ENCODE measurements at regions not wholly inside any gene's neighbourhood (a gene's known extent, or its start where the extent isn't known, plus 50 kb on each side); places are given as distances from the start of the nearest gene placed in this dataset.

DNA sequence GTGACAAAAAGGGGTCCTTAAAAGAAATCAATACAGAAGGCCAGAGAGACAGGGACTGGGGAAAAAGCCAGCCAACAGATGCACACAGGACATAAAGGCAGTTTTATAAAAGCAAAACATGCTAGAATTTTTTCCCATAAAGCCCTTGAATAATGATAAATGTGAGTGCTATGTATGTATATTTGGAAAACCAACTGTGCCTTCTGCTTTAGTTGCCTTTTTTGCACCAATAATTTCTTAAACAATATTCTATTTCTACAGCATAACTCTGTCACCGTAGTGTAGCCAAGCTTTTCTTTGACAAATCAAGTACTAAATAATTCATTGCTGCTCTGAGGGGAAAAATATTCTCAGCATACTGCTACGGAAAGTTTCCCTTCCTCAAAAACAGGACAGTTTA is 730.6 kb upstream of the NRSN1 start:
- TF ChIP-seq GATA2 (IDR thresholded peaks at IDR 0.05; ENCODE audit: low read depth, low read length) (no peak), GATA3 (IDR thresholded peaks at IDR 0.05; ENCODE audit: low read depth, low read length) (no peak)

GRCh38 chr6:23396949-23397348 is 729.1 kb upstream of the NRSN1 start:
- TF ChIP-seq GATA3 (IDR thresholded peaks at IDR 0.05; ENCODE audit: low read depth, low read length) (no peak), GATA2 (IDR thresholded peaks at IDR 0.05; ENCODE audit: low read depth, low read length) (no peak)

DNA sequence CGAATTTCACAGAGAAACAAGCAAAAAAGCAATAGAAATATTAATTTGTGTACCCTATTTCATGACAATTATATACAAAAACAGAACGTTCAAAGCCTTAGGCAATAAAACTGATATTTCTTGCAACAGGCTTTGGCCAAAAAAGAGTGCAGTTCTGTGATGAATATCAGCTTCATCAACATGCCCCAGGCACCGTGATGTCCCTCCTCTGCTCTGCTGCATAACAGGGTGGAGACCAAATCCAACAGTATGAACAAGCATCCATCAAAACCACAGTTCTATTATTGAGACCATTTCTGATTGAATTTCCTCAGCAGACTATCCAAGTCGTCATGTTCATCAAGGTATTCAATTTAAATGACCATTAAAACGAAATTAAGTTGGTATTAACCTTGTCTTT is 722.6 kb upstream of the NRSN1 start:
- 0 out of 2 replicates have a peak, but pooled peaks have one; percentile 23 for TF ChIP-seq GATA2 (IDR thresholded peaks at IDR 0.05; ENCODE audit: low read depth, low read length)
- TF ChIP-seq GATA3 (IDR thresholded peaks at IDR 0.05; ENCODE audit: low read depth, low read length): no peak

GRCh38 chr6:23409531-23409930 is 716.5 kb upstream of the NRSN1 start:
- no peak for TF ChIP-seq GATA3 (IDR thresholded peaks at IDR 0.05; ENCODE audit: low read depth, low read length)
- no peak for TF ChIP-seq GATA2 (IDR thresholded peaks at IDR 0.05; ENCODE audit: low read depth, low read length)

DNA sequence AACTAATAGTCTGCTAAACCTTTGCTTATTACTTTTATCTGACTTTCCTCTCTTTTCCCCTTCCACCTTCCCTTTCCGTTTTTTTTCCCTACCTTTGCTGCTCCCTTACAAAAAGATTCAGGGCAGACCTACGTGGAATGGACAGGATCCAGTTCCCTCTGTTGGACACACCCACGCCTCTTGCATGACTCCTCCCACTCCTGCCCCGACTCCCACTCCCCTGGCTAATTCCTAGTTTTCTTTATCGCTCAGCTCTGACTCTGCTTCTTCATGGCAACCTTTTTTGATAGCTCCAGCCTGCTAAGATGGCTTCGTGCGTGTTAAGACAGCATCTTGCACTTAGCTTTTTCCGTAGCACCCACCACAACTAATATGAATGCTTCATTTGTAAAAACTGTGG is 715.6 kb upstream of the NRSN1 start:
- no peak for TF ChIP-seq GATA2 (IDR thresholded peaks at IDR 0.05; ENCODE audit: low read depth, low read length)
- TF ChIP-seq GATA3 (IDR thresholded peaks at IDR 0.05; ENCODE audit: low read depth, low read length): no peak

- TF ChIP-seq GATA3 (IDR thresholded peaks at IDR 0.05; ENCODE audit: low read depth, low read length) (no peak), GATA2 (IDR thresholded peaks at IDR 0.05; ENCODE audit: low read depth, low read length) (no peak)
These were observed 713.2 kb upstream of the NRSN1 start for GRCh38 chr6:23412770-23413169.

- no peak for TF ChIP-seq GATA2 (IDR thresholded peaks at IDR 0.05; ENCODE audit: low read depth, low read length)
- no peak for TF ChIP-seq GATA3 (IDR thresholded peaks at IDR 0.05; ENCODE audit: low read depth, low read length)
These were observed 712.5 kb upstream of the NRSN1 start for GRCh38 chr6:23413327-23414050.

DNA sequence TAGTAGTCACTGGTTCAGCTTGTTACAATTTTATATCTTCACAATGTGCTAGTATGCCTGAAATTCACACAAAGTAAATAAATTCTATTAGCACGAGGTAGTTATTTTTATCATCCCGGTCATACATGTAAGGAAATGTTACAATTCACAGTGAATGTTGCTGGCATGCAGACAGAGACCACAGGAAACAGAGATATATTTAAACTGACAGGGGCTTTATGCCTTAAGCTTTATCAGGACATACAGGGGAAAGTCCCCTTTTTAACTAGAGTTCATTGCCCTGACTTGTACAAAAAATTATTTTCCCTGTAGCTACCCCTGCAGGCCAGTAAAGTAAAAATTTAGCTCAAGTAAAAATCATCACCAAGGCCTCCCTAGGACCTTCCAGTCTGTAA is 712.0 kb upstream of the NRSN1 start:
- TF ChIP-seq GATA3 (IDR thresholded peaks at IDR 0.05; ENCODE audit: low read depth, low read length): no peak

GRCh38 chr6:23414922-23415321 is 711.1 kb upstream of the NRSN1 start:
- TF ChIP-seq GATA2 (IDR thresholded peaks at IDR 0.05; ENCODE audit: low read depth, low read length): no peak

DNA sequence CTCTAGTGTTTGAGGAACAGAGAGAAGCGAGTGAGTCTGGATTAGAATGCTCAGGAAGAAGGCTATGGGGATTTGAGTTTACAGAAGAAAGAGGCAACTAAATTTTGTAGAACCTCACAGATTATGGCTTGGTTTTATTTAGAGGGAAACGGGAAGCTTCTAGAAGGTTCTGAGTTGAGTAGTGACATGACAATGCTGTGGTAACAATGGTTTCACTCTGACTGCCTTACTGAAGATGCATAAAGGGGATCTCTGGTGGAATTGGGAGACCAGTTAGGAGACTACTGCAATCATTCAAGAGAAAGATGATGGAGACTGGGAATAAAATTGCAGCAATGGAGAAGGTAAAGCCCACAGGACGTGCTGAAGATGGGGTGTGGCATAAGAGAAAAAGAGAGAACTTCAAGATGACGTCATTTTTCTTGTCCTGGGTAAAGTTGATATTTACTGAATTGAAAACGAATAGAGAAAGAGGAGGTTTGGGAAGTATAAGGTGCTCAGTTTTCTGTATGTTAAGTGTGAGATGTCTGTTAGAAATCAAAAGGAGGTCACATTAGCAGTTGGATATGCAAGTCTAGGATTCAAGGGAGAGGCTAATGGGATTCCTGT is 710.1 kb upstream of the NRSN1 start:
- TF ChIP-seq GATA2 (IDR thresholded peaks at IDR 0.05; ENCODE audit: low read depth, low read length) (no peak), GATA3 (IDR thresholded peaks at IDR 0.05; ENCODE audit: low read depth, low read length) (no peak)

GRCh38 chr6:23417133-23417532 is 708.9 kb upstream of the NRSN1 start:
- TF ChIP-seq GATA2 (IDR thresholded peaks at IDR 0.05; ENCODE audit: low read depth, low read length) (no peak), GATA3 (IDR thresholded peaks at IDR 0.05; ENCODE audit: low read depth, low read length) (no peak)

- TF ChIP-seq GATA2 (IDR thresholded peaks at IDR 0.05; ENCODE audit: low read depth, low read length) (no peak), GATA3 (IDR thresholded peaks at IDR 0.05; ENCODE audit: low read depth, low read length) (no peak)
These were observed 707.9 kb upstream of the NRSN1 start for GRCh38 chr6:23418095-23418494.

DNA sequence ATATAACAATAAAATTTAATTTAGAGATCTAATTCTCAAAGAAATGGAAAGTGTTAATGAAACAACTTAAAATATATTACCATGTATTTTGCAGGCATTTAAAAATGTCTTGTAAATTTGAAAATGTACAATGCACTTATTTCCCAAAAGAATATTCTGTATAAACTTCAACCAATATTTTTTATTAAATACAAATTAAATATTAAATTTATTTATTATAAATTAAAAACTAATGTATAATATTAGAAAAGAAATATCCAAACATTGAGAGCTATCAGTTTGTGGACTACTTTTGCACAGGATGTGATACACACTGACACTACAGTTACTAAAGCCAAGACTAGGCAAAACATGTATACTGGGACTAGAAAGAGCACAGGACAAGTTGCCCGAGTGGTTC is 707.0 kb upstream of the NRSN1 start:
- TF ChIP-seq GATA2 (IDR thresholded peaks at IDR 0.05; ENCODE audit: low read depth, low read length): no peak
- TF ChIP-seq GATA3 (IDR thresholded peaks at IDR 0.05; ENCODE audit: low read depth, low read length): no peak

DNA sequence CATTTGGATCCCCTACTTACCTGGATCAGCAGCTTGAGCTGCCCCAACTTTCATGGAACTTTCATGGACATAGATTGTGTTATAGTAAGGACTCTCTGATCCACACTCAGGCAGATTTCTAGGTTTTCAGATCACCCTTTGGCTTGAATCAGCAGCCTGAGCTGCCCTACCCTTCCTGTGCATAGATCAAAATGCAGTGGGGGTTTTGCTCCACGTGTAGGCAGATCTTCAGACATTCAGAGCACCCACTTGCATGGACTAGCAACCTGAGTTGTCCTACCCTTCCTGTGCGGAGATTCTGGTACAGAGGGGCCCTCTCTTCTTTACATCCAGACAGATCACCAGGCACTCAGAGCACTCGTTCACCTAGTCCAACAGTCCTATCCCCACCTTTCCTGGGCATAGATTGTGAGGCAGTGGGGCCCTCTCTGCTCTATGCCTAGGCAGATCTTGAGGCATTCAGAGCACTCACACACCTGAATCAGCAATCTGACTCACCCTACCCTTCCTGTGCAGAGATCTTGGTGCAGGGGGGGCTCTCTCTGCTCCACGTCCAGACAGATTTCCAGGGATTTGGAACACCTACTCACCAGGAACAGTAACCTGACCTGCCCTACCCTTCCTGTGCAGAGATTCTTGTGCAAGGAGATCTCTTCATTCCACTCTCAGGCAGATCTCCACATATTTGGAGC is 705.2 kb upstream of the NRSN1 start:
- no peak for TF ChIP-seq GATA3 (IDR thresholded peaks at IDR 0.05; ENCODE audit: low read depth, low read length)
- no peak for TF ChIP-seq GATA2 (IDR thresholded peaks at IDR 0.05; ENCODE audit: low read depth, low read length)

DNA sequence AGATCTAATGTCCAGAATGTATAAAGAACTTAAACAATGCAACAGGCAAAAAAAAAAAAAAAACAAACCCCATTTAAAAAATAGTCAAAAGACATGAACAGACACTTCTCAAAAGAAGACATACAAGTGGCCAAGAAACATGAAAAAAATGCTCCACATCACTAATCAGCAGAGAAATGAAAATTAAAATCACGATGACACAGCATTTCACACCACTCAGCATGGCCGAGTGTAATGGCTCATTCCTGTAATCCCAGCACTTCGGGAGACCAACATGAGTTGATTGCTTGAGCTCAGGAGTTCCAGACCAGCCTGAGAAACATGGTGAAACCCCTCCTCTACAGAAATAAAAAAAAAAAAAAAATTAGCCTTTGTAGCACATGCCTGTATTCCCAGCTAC is 701.4 kb upstream of the NRSN1 start:
- TF ChIP-seq GATA3 (IDR thresholded peaks at IDR 0.05; ENCODE audit: low read depth, low read length): no peak
- TF ChIP-seq GATA2 (IDR thresholded peaks at IDR 0.05; ENCODE audit: low read depth, low read length): no peak
